IPS DF 6.9 (cell line): ENCODE measurements at regions not wholly inside any gene's neighbourhood (a gene's known extent, or its start where the extent isn't known, plus 50 kb on each side); places are given as distances from the start of the nearest gene placed in this dataset.
"Not testable (repeated sequence)": the region's sequence is repeated elsewhere in the genome, so short reads cannot be mapped to it uniquely, and the experiment has no call there.

ENCODE experiments used
- DNase-seq: peaks from one replicate; pipeline ENCODE4 v3.0.0-alpha.2; 2013; ENCODE audit warnings: low read depth, low spot score
- H3K27ac ChIP-seq: one replicate; pipeline ENCODE4 v1.5.1; 2013; ENCODE audit warnings: low read length, control low read depth
- H3K27me3 ChIP-seq: 2 replicates; pipeline ENCODE4 v1.6.1; 2013; ENCODE audit warnings: mild to moderate bottlenecking, low read length; ENCODE audit not compliant: control insufficient read depth, insufficient read depth
- H3K36me3 ChIP-seq: 2 replicates; pipeline ENCODE4 v1.6.1; 2013; ENCODE audit warnings: low read length; ENCODE audit not compliant: control insufficient read depth, insufficient read depth
- H3K4me1 ChIP-seq: 2 replicates; pipeline ENCODE4 v1.6.1; 2013; ENCODE audit warnings: low read length; ENCODE audit not compliant: control insufficient read depth, insufficient read depth
- H3K4me3 ChIP-seq: 2 replicates; pipeline ENCODE4 v1.5.1; 2013; ENCODE audit warnings: mild to moderate bottlenecking, low read length
- H3K9me3 ChIP-seq: 2 replicates; pipeline ENCODE4 v1.6.1; 2013; ENCODE audit warnings: low read length, inconsistent platforms; ENCODE audit not compliant: control insufficient read depth, insufficient read depth
- WGBS: extraction: QIAGEN DNeasy Blood & Tissue Kit; methylation state at CpG from one replicate; pipeline ENCODE4 v1.1.7; 2013; ENCODE audit warnings: mixed read lengths, missing lambda C conversion rate; ENCODE audit not compliant: insufficient read length, insufficient coverage; 5-methylcytosine and 5-hydroxymethylcytosine counted together

DNA sequence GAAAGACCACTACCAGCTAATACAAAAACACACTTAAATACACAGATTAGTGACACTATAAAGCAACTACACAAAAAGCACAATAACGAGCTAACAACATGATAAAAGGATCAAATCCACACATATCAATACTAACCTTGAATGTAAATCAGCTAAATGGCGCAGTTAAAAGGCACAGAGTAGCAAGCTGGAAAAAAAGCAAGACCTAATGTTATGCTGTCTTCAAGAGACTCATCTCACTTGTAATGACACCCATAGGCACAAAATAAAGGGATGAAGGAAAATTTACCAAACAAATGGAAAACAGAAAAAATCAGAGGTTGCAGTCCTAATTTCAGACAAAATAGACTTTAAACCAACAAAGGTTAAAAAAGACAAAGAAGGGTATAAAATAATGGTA lies 86.3 kb downstream of the NUS1 start:
- no peak overlapping the region for H3K4me3 ChIP-seq
- no peaks in the 10 kb centered on the region for H3K27me3 ChIP-seq
- no CpG with 5 or more reads among the region's 2 CpGs for WGBS
- DNase-seq, result no peak
- H3K4me1 ChIP-seq, result no peaks in the 10 kb centered on the region
- no peaks in the 10 kb centered on the region for H3K36me3 ChIP-seq
- H3K9me3 ChIP-seq, result no peaks in the 10 kb centered on the region; the same call in 1 of the 2 replicates
- no peak overlapping the region for H3K27ac ChIP-seq

DNA sequence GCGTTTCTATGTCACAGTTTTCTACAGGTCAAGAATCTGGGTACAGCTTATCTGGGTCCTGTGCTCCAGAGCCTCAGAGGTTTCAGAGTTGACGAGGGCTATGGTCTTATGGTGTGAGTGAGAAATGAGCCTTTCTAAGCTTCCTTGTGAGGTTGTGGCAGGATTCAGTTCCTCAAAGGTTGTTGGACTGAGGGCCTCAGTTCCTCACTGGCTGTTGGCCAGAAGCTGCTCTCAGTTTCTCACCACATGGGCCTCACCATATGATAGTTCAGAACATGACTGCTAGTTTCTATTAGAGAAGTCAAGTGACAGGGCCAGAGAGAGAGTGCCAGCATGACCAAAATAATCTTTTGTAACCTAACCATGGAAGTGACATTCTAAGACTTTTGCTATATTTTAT lies 96.1 kb downstream of the NUS1 start:
- no peak for DNase-seq

DNA sequence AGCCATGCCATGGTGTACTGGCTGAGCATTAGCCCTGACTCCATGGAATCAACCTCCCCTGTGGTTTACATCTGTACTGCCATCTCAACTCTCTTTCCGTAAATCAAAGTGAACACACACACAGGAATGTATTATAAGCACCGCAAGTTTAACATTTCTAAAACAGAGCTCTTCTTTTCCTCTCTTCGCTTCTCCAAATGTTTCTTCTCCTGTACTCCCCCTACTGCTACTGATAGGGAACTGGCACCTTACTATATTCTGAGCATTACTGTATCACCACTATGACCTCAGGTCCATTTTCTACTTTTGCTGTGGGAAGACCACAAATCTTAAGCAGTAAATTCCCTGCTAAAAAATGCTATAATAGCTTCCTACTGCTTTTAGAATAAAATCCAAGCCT lies 101.2 kb downstream of the NUS1 start:
- no peak overlapping the region for H3K4me3 ChIP-seq
- no peaks in the 10 kb centered on the region for H3K36me3 ChIP-seq
- no peaks in the 10 kb centered on the region for H3K4me1 ChIP-seq
- no peaks in the 10 kb centered on the region for H3K9me3 ChIP-seq
- no CpG with 5 or more reads among the region's 3 CpGs for WGBS
- H3K27ac ChIP-seq, result no peak overlapping the region
- H3K27me3 ChIP-seq, result no peaks in the 10 kb centered on the region
- no peak for DNase-seq

More for the DNA sequence above, 96.1 kb downstream of the NUS1 start:
- Histone ChIP-seq H3K27ac (no peak overlapping the region), H3K9me3 (no peaks in the 10 kb centered on the region), H3K27me3 (no peaks in the 10 kb centered on the region), H3K36me3 (no peaks in the 10 kb centered on the region), H3K4me3 (no peak overlapping the region), H3K4me1 (no peaks in the 10 kb centered on the region)
- no CpG with 5 or more reads among the region's 2 CpGs for WGBS

- no peak overlapping the region for H3K4me3 ChIP-seq
- no peak overlapping the region for H3K27ac ChIP-seq
- WGBS, result no CpG with 5 or more reads among the region's 3 CpGs
Observed at GRCh38 chr6:117781550-117781949, 106.3 kb downstream of the NUS1 start.

DNA sequence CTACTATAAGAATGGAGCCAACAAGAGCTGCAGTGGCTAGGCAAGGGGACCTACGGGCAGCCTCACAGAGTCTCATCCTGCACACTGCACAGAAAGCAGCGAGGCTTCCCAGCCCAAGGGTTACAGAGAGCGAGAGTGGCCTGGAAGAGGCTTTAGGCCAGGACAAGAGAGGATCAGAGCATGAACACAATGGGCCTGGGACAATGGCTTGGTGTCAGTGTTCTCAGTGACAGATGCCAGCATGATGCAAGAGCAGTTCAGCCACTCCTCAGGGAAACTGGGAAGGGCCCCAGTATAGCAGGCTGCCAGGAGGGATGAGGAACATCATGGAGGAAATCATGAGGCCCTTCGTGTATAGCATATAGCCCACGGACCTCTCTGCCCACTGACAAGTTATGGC lies 108.0 kb downstream of the NUS1 start:
- Histone ChIP-seq H3K9me3 (no peaks in the 10 kb centered on the region), H3K36me3 (no peaks in the 10 kb centered on the region), H3K4me3 (no peak overlapping the region), H3K4me1 (no peaks in the 10 kb centered on the region), H3K27me3 (no peaks in the 10 kb centered on the region), H3K27ac (no peak overlapping the region)
- WGBS, result no CpG with 5 or more reads among the region's 5 CpGs
- DNase-seq, result no peak

More at GRCh38 chr6:117781550-117781949, 106.3 kb downstream of the NUS1 start:
- Histone ChIP-seq H3K9me3 (no peaks in the 10 kb centered on the region), H3K36me3 (no peaks in the 10 kb centered on the region), H3K4me1 (no peaks in the 10 kb centered on the region), H3K27me3 (no peaks in the 10 kb centered on the region)
- DNase-seq, result no peak

GRCh38 chr6:117791012-117791411 lies 115.7 kb downstream of the NUS1 start:
- H3K27ac ChIP-seq, result no peak overlapping the region
- H3K9me3 ChIP-seq, result no peaks in the 10 kb centered on the region
- no peaks in the 10 kb centered on the region for H3K36me3 ChIP-seq
- no CpG with 5 or more reads among the region's 3 CpGs for WGBS
- H3K4me1 ChIP-seq, result no peaks in the 10 kb centered on the region; the same call in 1 of the 2 replicates
- no peaks in the 10 kb centered on the region for H3K27me3 ChIP-seq
- no peak overlapping the region for H3K4me3 ChIP-seq
- no peak for DNase-seq

DNA sequence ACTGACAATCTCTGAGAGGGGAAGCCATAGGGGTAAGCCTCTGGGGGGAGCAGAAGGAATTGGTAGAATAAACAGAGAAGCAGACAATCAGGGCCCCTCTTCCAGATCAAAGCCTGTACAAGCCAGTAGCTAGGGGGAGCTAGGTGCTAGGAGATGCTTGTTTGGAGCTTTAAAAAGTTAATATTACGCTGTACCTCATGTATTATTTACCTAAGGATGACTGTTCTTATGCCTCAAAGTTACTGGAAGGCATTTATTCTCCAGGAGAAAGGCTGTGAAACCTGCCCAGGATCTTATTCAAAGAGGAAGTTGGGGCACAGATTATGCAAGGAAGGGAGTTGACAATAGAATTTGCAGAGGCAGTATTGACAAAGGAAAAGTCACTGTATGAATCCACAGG lies 111.8 kb upstream of the SLC35F1 start:
- DNase-seq, result no peak
- no peaks in the 10 kb centered on the region for H3K27me3 ChIP-seq
- no peaks in the 10 kb centered on the region for H3K9me3 ChIP-seq
- H3K4me3 ChIP-seq, result no peak overlapping the region
- H3K27ac ChIP-seq, result no peak overlapping the region
- no CpG with 5 or more reads among the region's 1 CpG for WGBS
- no peaks in the 10 kb centered on the region; the same call in 1 of the 2 replicates for H3K4me1 ChIP-seq
- no peaks in the 10 kb centered on the region for H3K36me3 ChIP-seq

DNA sequence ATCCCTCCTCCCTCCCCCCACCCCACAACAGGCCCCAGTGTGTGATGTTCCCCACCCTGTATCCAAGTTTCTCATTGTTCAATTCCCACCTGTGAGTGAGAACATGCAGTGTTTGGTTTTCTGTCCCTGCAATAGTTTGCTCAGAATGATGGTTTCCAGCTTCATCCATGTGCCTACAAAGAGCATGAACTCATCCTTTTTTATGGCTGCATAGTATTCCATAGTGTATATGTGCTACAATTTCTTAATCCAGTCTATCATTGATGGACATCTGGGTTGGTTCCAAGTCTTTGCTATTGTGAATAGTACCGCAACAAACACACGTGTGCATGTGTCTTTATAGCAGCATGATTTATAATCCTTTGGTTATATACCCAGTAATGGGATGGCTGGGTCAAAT lies 108.2 kb upstream of the SLC35F1 start:
- H3K4me1 ChIP-seq, H3K4me3 ChIP-seq, H3K27me3 ChIP-seq, DNase-seq, H3K36me3 ChIP-seq, H3K9me3 ChIP-seq, H3K27ac ChIP-seq: not testable (repeated sequence)
- no CpG with 5 or more reads among the region's 2 CpGs for WGBS

GRCh38 chr6:117810269-117810668 lies 96.8 kb upstream of the SLC35F1 start:
- no peak for DNase-seq
- no peak overlapping the region for H3K4me3 ChIP-seq
- WGBS, result no CpG with 5 or more reads among the region's 6 CpGs

DNA sequence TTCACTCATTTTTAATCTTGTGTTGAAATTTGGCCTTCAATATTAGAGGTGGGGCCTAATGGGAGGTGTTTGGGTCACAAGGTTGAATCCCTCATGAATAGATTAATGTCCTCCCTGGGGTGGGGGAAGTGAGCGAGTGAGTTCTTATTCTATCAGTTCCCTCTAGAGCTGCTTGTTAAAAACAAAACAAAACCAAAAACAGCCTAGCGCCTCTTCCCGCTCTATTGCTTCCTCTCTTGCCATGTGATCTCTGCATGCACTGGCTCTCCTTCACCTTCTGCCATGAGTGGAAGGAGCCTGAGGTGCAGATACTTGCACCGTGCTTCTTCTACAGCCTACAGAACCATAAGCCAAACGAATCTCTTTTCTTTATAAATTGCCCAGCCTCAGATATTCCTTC lies 89.6 kb upstream of the SLC35F1 start:
- Histone ChIP-seq H3K36me3 (no peaks in the 10 kb centered on the region), H3K4me1 (no peaks in the 10 kb centered on the region), H3K27ac (no peak overlapping the region), H3K4me3 (no peak overlapping the region), H3K9me3 (no peaks in the 10 kb centered on the region), H3K27me3 (no peaks in the 10 kb centered on the region)
- WGBS, result no CpG with 5 or more reads among the region's 5 CpGs
- no peak for DNase-seq

More at GRCh38 chr6:117810269-117810668, 96.8 kb upstream of the SLC35F1 start:
- Histone ChIP-seq H3K36me3 (no peaks in the 10 kb centered on the region), H3K9me3 (no peaks in the 10 kb centered on the region), H3K4me1 (no peaks in the 10 kb centered on the region), H3K27ac (no peak overlapping the region), H3K27me3 (no peaks in the 10 kb centered on the region)

DNA sequence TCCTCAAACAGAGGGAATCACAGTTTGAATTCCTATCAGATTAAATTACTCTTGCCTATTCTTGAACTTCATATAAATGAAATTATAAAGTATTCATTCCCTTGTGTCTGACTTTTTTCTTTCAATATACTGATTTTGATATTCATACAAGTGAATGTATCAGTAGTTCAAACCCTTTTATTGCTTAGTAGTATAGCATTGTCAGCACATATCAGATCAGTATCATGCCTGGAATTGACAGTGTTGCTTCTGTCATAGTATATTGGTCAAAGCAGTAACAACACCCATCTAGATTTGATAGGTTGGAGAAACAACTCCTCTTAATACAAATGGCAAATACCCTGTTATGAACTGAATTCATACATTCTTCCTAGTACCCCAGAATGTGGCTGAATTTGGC lies 89.1 kb upstream of the SLC35F1 start:
- Histone ChIP-seq H3K27ac (no peak overlapping the region), H3K4me1 (no peaks in the 10 kb centered on the region), H3K4me3 (no peak overlapping the region), H3K36me3 (no peaks in the 10 kb centered on the region), H3K27me3 (no peaks in the 10 kb centered on the region), H3K9me3 (no peaks in the 10 kb centered on the region)
- no peak for DNase-seq
